ENCODE measurements at regions not wholly inside any gene's neighbourhood (a gene's known extent, or its start where the extent isn't known, plus 50 kb on each side); places are given as distances from the start of the nearest gene placed in this dataset.
"Not testable (repeated sequence)": the region's sequence is repeated elsewhere in the genome, so short reads cannot be mapped to it uniquely, and the experiment has no call there.

GRCh38 chr7:63087575-63088190 is 911.0 kb upstream of the ZNF722 start:
- ATAC-seq (replicated peaks), result no peak
- H3K9me3 Mint-ChIP-seq, result peaks cover 8 to 9% of the 10 kb centered on the region in 2 donors
- DNase-seq, result no peak
- no peaks in the 10 kb centered on the region for H3K27me3 Mint-ChIP-seq
- no peak overlapping the region for H3K27ac Mint-ChIP-seq
- H3K36me3 Mint-ChIP-seq (ENCODE audit: insufficient read depth), result no peaks in the 10 kb centered on the region
- H3K4me3 Mint-ChIP-seq, result no peak overlapping the region
- no peaks in the 10 kb centered on the region for H3K4me1 Mint-ChIP-seq (ENCODE audit: low read depth in 2 of 2)

- Mint-ChIP-seq H3K4me1 (ENCODE audit: low read depth in 2 of 2) (no peaks in the 10 kb centered on the region), H3K4me3 (no peak overlapping the region), H3K9me3 (peaks cover under 1 to 2% of the 10 kb centered on the region in 2 donors), H3K27me3 (no peaks in the 10 kb centered on the region), H3K27ac (no peak overlapping the region), H3K36me3 (ENCODE audit: insufficient read depth) (no peaks in the 10 kb centered on the region)
- DNase-seq, result no peak
- ATAC-seq (replicated peaks), result no peak
Observed at GRCh38 chr7:63092951-63093350, 905.7 kb upstream of the ZNF722 start.

GRCh38 chr7:63093481-63093880 is 905.2 kb upstream of the ZNF722 start:
- H3K36me3 Mint-ChIP-seq (ENCODE audit: insufficient read depth), result no peaks in the 10 kb centered on the region
- H3K9me3 Mint-ChIP-seq, result peaks cover 0 to 2% of the 10 kb centered on the region in 2 donors
- ATAC-seq (replicated peaks) (no peak), DNase-seq (no peak)
- no peaks in the 10 kb centered on the region for H3K4me1 Mint-ChIP-seq (ENCODE audit: low read depth in 2 of 2)
- H3K27me3 Mint-ChIP-seq, result no peaks in the 10 kb centered on the region
- H3K27ac Mint-ChIP-seq, result no peak overlapping the region
- H3K4me3 Mint-ChIP-seq, result no peak overlapping the region

- Mint-ChIP-seq H3K27ac (no peak overlapping the region), H3K4me3 (no peak overlapping the region), H3K9me3 (peaks cover 8 to 11% of the 10 kb centered on the region in 2 donors), H3K4me1 (ENCODE audit: low read depth in 2 of 2) (no peaks in the 10 kb centered on the region), H3K36me3 (ENCODE audit: insufficient read depth) (no peaks in the 10 kb centered on the region), H3K27me3 (no peaks in the 10 kb centered on the region)
- DNase-seq, result no peak
- ATAC-seq (replicated peaks), result no peak
Observed at GRCh38 chr7:63096141-63096540, 902.5 kb upstream of the ZNF722 start.

- peaks cover 5 to 13% of the 10 kb centered on the region in 2 donors for H3K9me3 Mint-ChIP-seq
- no peaks in the 10 kb centered on the region for H3K36me3 Mint-ChIP-seq (ENCODE audit: insufficient read depth)
Observed at GRCh38 chr7:63104666-63105065, 894.0 kb upstream of the ZNF722 start.

GRCh38 chr7:63105978-63106377 is 892.7 kb upstream of the ZNF722 start:
- H3K4me3 Mint-ChIP-seq, result no peak overlapping the region
- ATAC-seq (replicated peaks), result no peak
- peaks cover 7 to 11% of the 10 kb centered on the region in 2 donors for H3K9me3 Mint-ChIP-seq
- DNase-seq, result no peak
- peaks cover 0 to 4% of the 10 kb centered on the region in 2 donors for H3K4me1 Mint-ChIP-seq (ENCODE audit: low read depth in 2 of 2)
- H3K27me3 Mint-ChIP-seq, result no peaks in the 10 kb centered on the region
- H3K27ac Mint-ChIP-seq, result no peak overlapping the region
- H3K36me3 Mint-ChIP-seq (ENCODE audit: insufficient read depth), result no peaks in the 10 kb centered on the region

More at GRCh38 chr7:63104666-63105065, 894.0 kb upstream of the ZNF722 start:
- Mint-ChIP-seq H3K27ac (no peak overlapping the region), H3K4me3 (no peak overlapping the region), H3K27me3 (no peaks in the 10 kb centered on the region), H3K4me1 (ENCODE audit: low read depth in 2 of 2) (no peaks in the 10 kb centered on the region)
- DNase-seq (no peak), ATAC-seq (replicated peaks) (no peak)

- peaks cover 7 to 8% of the 10 kb centered on the region in 2 donors for H3K9me3 Mint-ChIP-seq
- DNase-seq (no peak), ATAC-seq (replicated peaks) (no peak)
- no peak overlapping the region for H3K4me3 Mint-ChIP-seq
- H3K4me1 Mint-ChIP-seq (ENCODE audit: low read depth in 2 of 2), result peaks cover 0 to 4% of the 10 kb centered on the region in 2 donors
- no peaks in the 10 kb centered on the region for H3K27me3 Mint-ChIP-seq
- H3K27ac Mint-ChIP-seq, result no peak overlapping the region
- H3K36me3 Mint-ChIP-seq (ENCODE audit: insufficient read depth), result no peaks in the 10 kb centered on the region
Observed at GRCh38 chr7:63106506-63107388, 891.9 kb upstream of the ZNF722 start.

- not testable (repeated sequence) for H3K4me3 Mint-ChIP-seq; H3K27ac Mint-ChIP-seq; H3K36me3 Mint-ChIP-seq (ENCODE audit: insufficient read depth); DNase-seq; H3K4me1 Mint-ChIP-seq (ENCODE audit: low read depth in 2 of 2); H3K27me3 Mint-ChIP-seq; ATAC-seq (replicated peaks)
- peaks cover 7 to 14% of the 10 kb centered on the region in 2 donors for H3K9me3 Mint-ChIP-seq
Observed at GRCh38 chr7:63111511-63111910, 887.1 kb upstream of the ZNF722 start.

GRCh38 chr7:63112764-63113712 is 885.6 kb upstream of the ZNF722 start:
- no peak overlapping the region for H3K27ac Mint-ChIP-seq
- no peak overlapping the region for H3K4me3 Mint-ChIP-seq
- H3K4me1 Mint-ChIP-seq (ENCODE audit: low read depth in 2 of 2), result peaks cover 0 to 4% of the 10 kb centered on the region in 2 donors
- ATAC-seq (replicated peaks), result no peak
- H3K9me3 Mint-ChIP-seq, result peaks cover 6 to 14% of the 10 kb centered on the region in 2 donors
- H3K36me3 Mint-ChIP-seq (ENCODE audit: insufficient read depth), result no peaks in the 10 kb centered on the region
- DNase-seq, result no peak
- H3K27me3 Mint-ChIP-seq, result no peaks in the 10 kb centered on the region

GRCh38 chr7:63113713-63114285 is 884.9 kb upstream of the ZNF722 start:
- H3K36me3 Mint-ChIP-seq (ENCODE audit: insufficient read depth), result no peaks in the 10 kb centered on the region
- DNase-seq, result no peak
- peaks cover 6 to 14% of the 10 kb centered on the region in 2 donors for H3K9me3 Mint-ChIP-seq

GRCh38 chr7:63114371-63114985 is 884.2 kb upstream of the ZNF722 start:
- H3K4me3 Mint-ChIP-seq, result no peak overlapping the region
- no peaks in the 10 kb centered on the region for H3K36me3 Mint-ChIP-seq (ENCODE audit: insufficient read depth)
- H3K27me3 Mint-ChIP-seq, result no peaks in the 10 kb centered on the region
- H3K4me1 Mint-ChIP-seq (ENCODE audit: low read depth in 2 of 2), result peaks cover 0 to 4% of the 10 kb centered on the region in 2 donors
- H3K27ac Mint-ChIP-seq, result no peak overlapping the region
- DNase-seq (no peak), ATAC-seq (replicated peaks) (no peak)
- H3K9me3 Mint-ChIP-seq, result peaks cover 6 to 14% of the 10 kb centered on the region in 2 donors

More at GRCh38 chr7:63113713-63114285, 884.9 kb upstream of the ZNF722 start:
- no peak for ATAC-seq (replicated peaks)
- H3K27me3 Mint-ChIP-seq, result no peaks in the 10 kb centered on the region
- no peak overlapping the region for H3K27ac Mint-ChIP-seq
- H3K4me3 Mint-ChIP-seq, result no peak overlapping the region
- peaks cover 0 to 4% of the 10 kb centered on the region in 2 donors for H3K4me1 Mint-ChIP-seq (ENCODE audit: low read depth in 2 of 2)

All from effector memory CD8-positive, alpha-beta T cell (primary cell).